GM23338 (cell line): ENCODE measurements at regions not wholly inside any gene's neighbourhood (a gene's known extent, or its start where the extent isn't known, plus 50 kb on each side); places are given as distances from the start of the nearest gene placed in this dataset.

Experiments used
- ATAC-seq: fragments of 200-7000 bp; cut with Tn5 transposase; 3 replicates; pipeline ENCODE4 v1.9.1; 2020
- DNase-seq: peaks from one replicate; pipeline ENCODE4 v3.0.0-alpha.2; 2015; ENCODE audit warnings: low spot score
- H2AFZ ChIP-seq: fragments of 200-600 bp; sonication (generic); 2 replicates; pipeline ENCODE4 v1.8.0; 2016; ENCODE audit warnings: antibody characterized with exemption, mild to moderate bottlenecking, moderate library complexity
- H3F3A ChIP-seq: fragments of 200-600 bp; sonication (generic); replicated peaks from 2 replicates; pipeline ENCODE4 v1.8.0; 2017; ENCODE audit warnings: antibody characterized with exemption, mixed run types, low read depth
- H3K27ac ChIP-seq: fragments of 200-600 bp; sonication (generic); 2 replicates; pipeline ENCODE4 v1.6.1; 2016; ENCODE audit warnings: low read depth
- H3K27me3 ChIP-seq: fragments of 200-600 bp; sonication (generic); 2 replicates; pipeline ENCODE4 v1.8.0; 2016; ENCODE audit warnings: mild to moderate bottlenecking, mixed run types, moderate library complexity; ENCODE audit not compliant: insufficient read depth
- H3K36me3 ChIP-seq: fragments of 200-600 bp; sonication (generic); 2 replicates; pipeline ENCODE4 v1.8.0; 2016; ENCODE audit warnings: mild to moderate bottlenecking; ENCODE audit not compliant: insufficient read depth
- H3K4me1 ChIP-seq: fragments of 200-600 bp; sonication (generic); 2 replicates; pipeline ENCODE4 v1.8.0; 2016; ENCODE audit warnings: mild to moderate bottlenecking, moderate library complexity; ENCODE audit not compliant: insufficient read depth
- H3K4me2 ChIP-seq: fragments of 200-600 bp; sonication (generic); 2 replicates; pipeline ENCODE4 v1.7.1; 2017; ENCODE audit warnings: mixed run types
- H3K4me3 ChIP-seq: fragments of 200-600 bp; sonication (generic); 2 replicates; pipeline ENCODE4 v1.6.1; 2016; ENCODE audit warnings: mixed run types
- H3K79me2 ChIP-seq: fragments of 200-600 bp; sonication (generic); replicated peaks from 2 replicates; pipeline ENCODE4 v1.8.0; 2017; ENCODE audit warnings: mild to moderate bottlenecking; ENCODE audit not compliant: insufficient read depth
- H3K9me2 ChIP-seq: fragments of 200-600 bp; sonication (generic); 2 replicates; pipeline ENCODE4 v1.8.0; 2017; ENCODE audit not compliant: insufficient read depth
- H4K20me1 ChIP-seq: fragments of 200-600 bp; sonication (generic); replicated peaks from 2 replicates; pipeline ENCODE4 v1.8.0; 2017; ENCODE audit warnings: mild to moderate bottlenecking; ENCODE audit not compliant: insufficient read depth
- H3K27ac Mint-ChIP-seq: 2 replicates; pipeline ENCODE4 v1.8.0; 2020; ENCODE audit warnings: inconsistent platforms, mild to moderate bottlenecking, moderate library complexity, mixed read lengths
- H3K27me3 Mint-ChIP-seq: 3 replicates; pipeline ENCODE4 v1.8.0; 2022; ENCODE audit warnings: low read depth, mild to moderate bottlenecking, moderate library complexity, mixed read lengths, inconsistent platforms; ENCODE audit not compliant: insufficient read depth, poor library complexity
- H3K36me3 Mint-ChIP-seq: 3 replicates; pipeline ENCODE4 v1.8.0; 2021; ENCODE audit warnings: low read depth, mild to moderate bottlenecking, inconsistent platforms, moderate library complexity, mixed read lengths
- H3K4me1 Mint-ChIP-seq: 3 replicates; pipeline ENCODE4 v1.8.0; 2020; ENCODE audit warnings: mild to moderate bottlenecking, inconsistent platforms, mixed read lengths
- H3K4me3 Mint-ChIP-seq: 3 replicates; pipeline ENCODE4 v1.8.0; 2021; ENCODE audit warnings: moderate library complexity, mild to moderate bottlenecking, inconsistent platforms, mixed read lengths
- H3K9me3 Mint-ChIP-seq: 3 replicates; pipeline ENCODE4 v1.8.0; 2020; ENCODE audit warnings: moderate library complexity, mild to moderate bottlenecking, inconsistent platforms, mixed read lengths
- CREB1 ChIP-seq: fragments of 250-450 bp; sonication (Bioruptor Pico); IDR thresholded peaks from 2 replicates; pipeline ENCODE4 v1.5.0; 2020; ENCODE audit warnings: low read depth, mild to moderate bottlenecking, moderate library complexity
- EZH2 ChIP-seq: fragments of 200-600 bp; sonication (generic); IDR thresholded peaks from one replicate; pipeline ENCODE4 v1.8.0; 2017; ENCODE audit warnings: antibody characterized with exemption, mild to moderate bottlenecking, low read depth; ENCODE audit not compliant: unreplicated experiment
- EZH2phosphoT487 ChIP-seq: fragments of 200-600 bp; sonication (generic); IDR thresholded peaks from one replicate; pipeline ENCODE4 v1.8.1; 2018; ENCODE audit warnings: antibody characterized with exemption; ENCODE audit not compliant: unreplicated experiment
- JUNB ChIP-seq: IDR thresholded peaks from one replicate; pipeline ENCODE4 v1.6.1; 2016; ENCODE audit warnings: antibody characterized with exemption; ENCODE audit not compliant: unreplicated experiment
- NANOG ChIP-seq: IDR thresholded peaks from 2 replicates; pipeline ENCODE4 v1.6.1; 2016; ENCODE audit warnings: antibody characterized with exemption, borderline replicate concordance
- POLR2AphosphoS5 ChIP-seq: IDR thresholded peaks from 2 replicates; pipeline ENCODE4 v1.6.1; 2016; ENCODE audit warnings: antibody characterized with exemption, low read depth
- STAT1 ChIP-seq: IDR thresholded peaks from one replicate; pipeline ENCODE4 v1.6.1; 2016; ENCODE audit warnings: antibody characterized with exemption; ENCODE audit not compliant: unreplicated experiment
- ZNF114 ChIP-seq: fragments of 250-450 bp; sonication (Bioruptor Pico); IDR thresholded peaks from 2 replicates; pipeline ENCODE4 v1.5.0; 2020; ENCODE audit warnings: mild to moderate bottlenecking, moderate library complexity
- ZNF331 ChIP-seq: fragments of 250-450 bp; sonication (Bioruptor Pico); IDR thresholded peaks from 2 replicates; pipeline ENCODE4 v1.5.0; 2020; ENCODE audit warnings: low read depth, mild to moderate bottlenecking, moderate library complexity
- TF ChIP-seq, protein P1 (sequence below): IDR thresholded peaks from one replicate; pipeline ENCODE4 v1.6.1; 2018; ENCODE audit warnings: antibody characterized with exemption; ENCODE audit not compliant: unreplicated experiment
- TF ChIP-seq, protein P2 (sequence below): fragments of 250-450 bp; sonication (Bioruptor Pico); IDR thresholded peaks from 2 replicates; pipeline ENCODE4 v1.5.0; 2020; ENCODE audit warnings: mild to moderate bottlenecking, moderate library complexity
- TF ChIP-seq, protein P3 (sequence below): IDR thresholded peaks from 2 replicates; pipeline ENCODE4 v1.6.1; 2016; ENCODE audit warnings: antibody characterized with exemption
- TF ChIP-seq, protein P4 (sequence below), 2 experiments: fragments of 200-600 bp in 1 of 2; sonication (generic) in 1 of 2; conservative IDR thresholded peaks; 2 replicates each; pipeline versions ENCODE4 v1.5.1 to v1.6.1; 2016 to 2017; ENCODE audit warnings: antibody characterized with exemption in 2 of 2, low read depth in 2 of 2, mild to moderate bottlenecking in 2 of 2, moderate library complexity in 1 of 2

DNA sequence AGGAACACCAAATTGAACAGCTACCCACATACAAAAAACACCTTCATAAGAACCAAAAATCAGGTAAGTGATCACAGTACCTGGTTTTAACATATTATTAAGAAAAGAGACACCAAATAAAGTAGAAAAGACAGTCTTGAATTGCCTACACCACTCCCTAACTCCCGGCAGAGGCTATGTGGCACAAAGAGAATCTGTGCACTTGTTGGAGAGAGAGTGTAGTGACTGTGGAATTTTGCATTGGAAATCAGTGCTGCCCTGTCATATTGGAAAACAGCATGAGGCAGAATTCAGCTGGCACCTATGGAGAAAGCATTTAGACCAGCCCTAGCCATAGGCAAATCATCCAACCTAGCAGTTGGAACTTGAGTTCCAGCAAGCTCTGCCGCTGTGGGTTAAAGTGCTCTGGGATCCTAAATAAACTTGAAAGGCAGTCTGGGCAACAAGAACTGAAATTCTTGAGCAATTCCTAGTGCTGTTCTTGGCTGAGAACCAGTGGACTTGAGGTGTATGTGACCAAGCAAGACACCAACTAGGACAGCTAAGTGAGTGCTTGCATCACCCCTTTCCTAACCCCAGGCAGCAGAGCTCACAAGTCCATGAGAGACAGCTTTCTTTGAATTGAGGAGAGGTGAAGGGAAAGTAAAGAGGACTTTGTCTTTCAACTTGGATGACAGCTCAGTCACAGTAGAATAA lies 969.6 kb upstream of the ALCAM start:
- Histone ChIP-seq H2AFZ (no peak overlapping the region), H3F3A (no peaks in the 10 kb centered on the region), H3K4me1 (no peaks in the 10 kb centered on the region), H3K27me3 (no peaks in the 10 kb centered on the region), H3K36me3 (no peaks in the 10 kb centered on the region), H3K9me2 (peaks cover 11% of the 10 kb centered on the region; the same call in 1 of the 2 replicates), H3K79me2 (no peaks in the 10 kb centered on the region), H3K27ac (no peak overlapping the region), H3K4me3 (no peak overlapping the region), H3K4me2 (no peak overlapping the region), H4K20me1 (no peaks in the 10 kb centered on the region)
- no peak for DNase-seq
- H3K36me3 Mint-ChIP-seq = no peaks in the 10 kb centered on the region; the same call in 2 of the 3 replicates
- peaks cover 4% of the 10 kb centered on the region for H3K9me3 Mint-ChIP-seq
- no peak overlapping the region for H3K4me3 Mint-ChIP-seq
- no peak overlapping the region for H3K27ac Mint-ChIP-seq
- no peaks in the 10 kb centered on the region for H3K27me3 Mint-ChIP-seq
- TF ChIP-seq, protein P1, sequence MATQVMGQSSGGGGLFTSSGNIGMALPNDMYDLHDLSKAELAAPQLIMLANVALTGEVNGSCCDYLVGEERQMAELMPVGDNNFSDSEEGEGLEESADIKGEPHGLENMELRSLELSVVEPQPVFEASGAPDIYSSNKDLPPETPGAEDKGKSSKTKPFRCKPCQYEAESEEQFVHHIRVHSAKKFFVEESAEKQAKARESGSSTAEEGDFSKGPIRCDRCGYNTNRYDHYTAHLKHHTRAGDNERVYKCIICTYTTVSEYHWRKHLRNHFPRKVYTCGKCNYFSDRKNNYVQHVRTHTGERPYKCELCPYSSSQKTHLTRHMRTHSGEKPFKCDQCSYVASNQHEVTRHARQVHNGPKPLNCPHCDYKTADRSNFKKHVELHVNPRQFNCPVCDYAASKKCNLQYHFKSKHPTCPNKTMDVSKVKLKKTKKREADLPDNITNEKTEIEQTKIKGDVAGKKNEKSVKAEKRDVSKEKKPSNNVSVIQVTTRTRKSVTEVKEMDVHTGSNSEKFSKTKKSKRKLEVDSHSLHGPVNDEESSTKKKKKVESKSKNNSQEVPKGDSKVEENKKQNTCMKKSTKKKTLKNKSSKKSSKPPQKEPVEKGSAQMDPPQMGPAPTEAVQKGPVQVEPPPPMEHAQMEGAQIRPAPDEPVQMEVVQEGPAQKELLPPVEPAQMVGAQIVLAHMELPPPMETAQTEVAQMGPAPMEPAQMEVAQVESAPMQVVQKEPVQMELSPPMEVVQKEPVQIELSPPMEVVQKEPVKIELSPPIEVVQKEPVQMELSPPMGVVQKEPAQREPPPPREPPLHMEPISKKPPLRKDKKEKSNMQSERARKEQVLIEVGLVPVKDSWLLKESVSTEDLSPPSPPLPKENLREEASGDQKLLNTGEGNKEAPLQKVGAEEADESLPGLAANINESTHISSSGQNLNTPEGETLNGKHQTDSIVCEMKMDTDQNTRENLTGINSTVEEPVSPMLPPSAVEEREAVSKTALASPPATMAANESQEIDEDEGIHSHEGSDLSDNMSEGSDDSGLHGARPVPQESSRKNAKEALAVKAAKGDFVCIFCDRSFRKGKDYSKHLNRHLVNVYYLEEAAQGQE = no peak
- TF ChIP-seq, protein P2, sequence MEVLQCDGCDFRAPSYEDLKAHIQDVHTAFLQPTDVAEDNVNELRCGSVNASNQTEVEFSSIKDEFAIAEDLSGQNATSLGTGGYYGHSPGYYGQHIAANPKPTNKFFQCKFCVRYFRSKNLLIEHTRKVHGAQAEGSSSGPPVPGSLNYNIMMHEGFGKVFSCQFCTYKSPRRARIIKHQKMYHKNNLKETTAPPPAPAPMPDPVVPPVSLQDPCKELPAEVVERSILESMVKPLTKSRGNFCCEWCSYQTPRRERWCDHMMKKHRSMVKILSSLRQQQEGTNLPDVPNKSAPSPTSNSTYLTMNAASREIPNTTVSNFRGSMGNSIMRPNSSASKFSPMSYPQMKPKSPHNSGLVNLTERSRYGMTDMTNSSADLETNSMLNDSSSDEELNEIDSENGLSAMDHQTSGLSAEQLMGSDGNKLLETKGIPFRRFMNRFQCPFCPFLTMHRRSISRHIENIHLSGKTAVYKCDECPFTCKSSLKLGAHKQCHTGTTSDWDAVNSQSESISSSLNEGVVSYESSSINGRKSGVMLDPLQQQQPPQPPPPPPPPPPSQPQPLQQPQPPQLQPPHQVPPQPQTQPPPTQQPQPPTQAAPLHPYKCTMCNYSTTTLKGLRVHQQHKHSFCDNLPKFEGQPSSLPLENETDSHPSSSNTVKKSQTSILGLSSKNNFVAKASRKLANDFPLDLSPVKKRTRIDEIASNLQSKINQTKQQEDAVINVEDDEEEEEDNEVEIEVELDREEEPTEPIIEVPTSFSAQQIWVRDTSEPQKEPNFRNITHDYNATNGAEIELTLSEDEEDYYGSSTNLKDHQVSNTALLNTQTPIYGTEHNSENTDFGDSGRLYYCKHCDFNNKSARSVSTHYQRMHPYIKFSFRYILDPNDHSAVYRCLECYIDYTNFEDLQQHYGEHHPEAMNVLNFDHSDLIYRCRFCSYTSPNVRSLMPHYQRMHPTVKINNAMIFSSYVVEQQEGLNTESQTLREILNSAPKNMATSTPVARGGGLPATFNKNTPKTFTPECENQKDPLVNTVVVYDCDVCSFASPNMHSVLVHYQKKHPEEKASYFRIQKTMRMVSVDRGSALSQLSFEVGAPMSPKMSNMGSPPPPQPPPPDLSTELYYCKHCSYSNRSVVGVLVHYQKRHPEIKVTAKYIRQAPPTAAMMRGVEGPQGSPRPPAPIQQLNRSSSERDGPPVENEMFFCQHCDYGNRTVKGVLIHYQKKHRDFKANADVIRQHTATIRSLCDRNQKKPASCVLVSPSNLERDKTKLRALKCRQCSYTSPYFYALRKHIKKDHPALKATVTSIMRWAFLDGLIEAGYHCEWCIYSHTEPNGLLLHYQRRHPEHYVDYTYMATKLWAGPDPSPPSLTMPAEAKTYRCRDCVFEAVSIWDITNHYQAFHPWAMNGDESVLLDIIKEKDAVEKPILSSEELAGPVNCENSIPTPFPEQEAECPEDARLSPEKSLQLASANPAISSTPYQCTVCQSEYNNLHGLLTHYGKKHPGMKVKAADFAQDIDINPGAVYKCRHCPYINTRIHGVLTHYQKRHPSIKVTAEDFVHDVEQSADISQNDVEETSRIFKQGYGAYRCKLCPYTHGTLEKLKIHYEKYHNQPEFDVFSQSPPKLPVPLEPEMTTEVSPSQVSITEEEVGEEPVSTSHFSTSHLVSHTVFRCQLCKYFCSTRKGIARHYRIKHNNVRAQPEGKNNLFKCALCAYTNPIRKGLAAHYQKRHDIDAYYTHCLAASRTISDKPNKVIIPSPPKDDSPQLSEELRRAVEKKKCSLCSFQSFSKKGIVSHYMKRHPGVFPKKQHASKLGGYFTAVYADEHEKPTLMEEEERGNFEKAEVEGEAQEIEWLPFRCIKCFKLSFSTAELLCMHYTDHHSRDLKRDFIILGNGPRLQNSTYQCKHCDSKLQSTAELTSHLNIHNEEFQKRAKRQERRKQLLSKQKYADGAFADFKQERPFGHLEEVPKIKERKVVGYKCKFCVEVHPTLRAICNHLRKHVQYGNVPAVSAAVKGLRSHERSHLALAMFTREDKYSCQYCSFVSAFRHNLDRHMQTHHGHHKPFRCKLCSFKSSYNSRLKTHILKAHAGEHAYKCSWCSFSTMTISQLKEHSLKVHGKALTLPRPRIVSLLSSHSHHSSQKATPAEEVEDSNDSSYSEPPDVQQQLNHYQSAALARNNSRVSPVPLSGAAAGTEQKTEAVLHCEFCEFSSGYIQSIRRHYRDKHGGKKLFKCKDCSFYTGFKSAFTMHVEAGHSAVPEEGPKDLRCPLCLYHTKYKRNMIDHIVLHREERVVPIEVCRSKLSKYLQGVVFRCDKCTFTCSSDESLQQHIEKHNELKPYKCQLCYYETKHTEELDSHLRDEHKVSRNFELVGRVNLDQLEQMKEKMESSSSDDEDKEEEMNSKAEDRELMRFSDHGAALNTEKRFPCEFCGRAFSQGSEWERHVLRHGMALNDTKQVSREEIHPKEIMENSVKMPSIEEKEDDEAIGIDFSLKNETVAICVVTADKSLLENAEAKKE (CRISPR knock-in tag) = no peak
- TF ChIP-seq JUNB = no peak
- TF ChIP-seq ZNF331 = no peak
- TF ChIP-seq NANOG = no peak
- no peak for TF ChIP-seq EZH2
- TF ChIP-seq, protein P3, sequence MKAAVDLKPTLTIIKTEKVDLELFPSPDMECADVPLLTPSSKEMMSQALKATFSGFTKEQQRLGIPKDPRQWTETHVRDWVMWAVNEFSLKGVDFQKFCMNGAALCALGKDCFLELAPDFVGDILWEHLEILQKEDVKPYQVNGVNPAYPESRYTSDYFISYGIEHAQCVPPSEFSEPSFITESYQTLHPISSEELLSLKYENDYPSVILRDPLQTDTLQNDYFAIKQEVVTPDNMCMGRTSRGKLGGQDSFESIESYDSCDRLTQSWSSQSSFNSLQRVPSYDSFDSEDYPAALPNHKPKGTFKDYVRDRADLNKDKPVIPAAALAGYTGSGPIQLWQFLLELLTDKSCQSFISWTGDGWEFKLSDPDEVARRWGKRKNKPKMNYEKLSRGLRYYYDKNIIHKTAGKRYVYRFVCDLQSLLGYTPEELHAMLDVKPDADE = no peak
- TF ChIP-seq, protein P4, sequence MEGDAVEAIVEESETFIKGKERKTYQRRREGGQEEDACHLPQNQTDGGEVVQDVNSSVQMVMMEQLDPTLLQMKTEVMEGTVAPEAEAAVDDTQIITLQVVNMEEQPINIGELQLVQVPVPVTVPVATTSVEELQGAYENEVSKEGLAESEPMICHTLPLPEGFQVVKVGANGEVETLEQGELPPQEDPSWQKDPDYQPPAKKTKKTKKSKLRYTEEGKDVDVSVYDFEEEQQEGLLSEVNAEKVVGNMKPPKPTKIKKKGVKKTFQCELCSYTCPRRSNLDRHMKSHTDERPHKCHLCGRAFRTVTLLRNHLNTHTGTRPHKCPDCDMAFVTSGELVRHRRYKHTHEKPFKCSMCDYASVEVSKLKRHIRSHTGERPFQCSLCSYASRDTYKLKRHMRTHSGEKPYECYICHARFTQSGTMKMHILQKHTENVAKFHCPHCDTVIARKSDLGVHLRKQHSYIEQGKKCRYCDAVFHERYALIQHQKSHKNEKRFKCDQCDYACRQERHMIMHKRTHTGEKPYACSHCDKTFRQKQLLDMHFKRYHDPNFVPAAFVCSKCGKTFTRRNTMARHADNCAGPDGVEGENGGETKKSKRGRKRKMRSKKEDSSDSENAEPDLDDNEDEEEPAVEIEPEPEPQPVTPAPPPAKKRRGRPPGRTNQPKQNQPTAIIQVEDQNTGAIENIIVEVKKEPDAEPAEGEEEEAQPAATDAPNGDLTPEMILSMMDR (conservative IDR thresholded peaks at IDR 0.05; ENCODE audit: low read depth in 2 of 2) = no peak
- no peak for TF ChIP-seq STAT1
- no peak for TF ChIP-seq POLR2AphosphoS5
- TF ChIP-seq ZNF114 = no peak
- no peak for TF ChIP-seq EZH2phosphoT487
- TF ChIP-seq CREB1 (CRISPR knock-in tag) = no peak
- no peak for ATAC-seq
- no peaks in the 10 kb centered on the region for H3K4me1 Mint-ChIP-seq
